K562 (cell line): ENCODE measurements at regions not wholly inside any gene's neighbourhood (a gene's known extent, or its start where the extent isn't known, plus 50 kb on each side); places are given as distances from the start of the nearest gene placed in this dataset.

Experiments
- ATAC-seq: fragments of 200-7000 bp; cut with Tn5 transposase; 3 replicates; pipeline ENCODE4 v1.9.1; 2020; ENCODE audit warnings: moderate library complexity
- BruUV-seq: library from RNA; stranded (reverse); fragments of 400-500 nt; replicated peaks from 2 replicates; lab custom pipeline; 2021; lab: Mats Ljungman, UMichigan
- CTCF ChIA-PET: fragments of 300-600 bp; formaldehyde crosslinking; extraction: SDS; loops from one replicate; lab custom pipeline; 2021; ENCODE audit warnings: low intra/inter-chr PET ratio; lab: Yijun Ruan, JAX
- POLR2A ChIA-PET: fragments of 300-600, 350-650 bp; sonication (Branson Sonifier 250); formaldehyde crosslinking; extraction: SDS; loops from one replicate; lab custom pipeline; 2021; ENCODE audit warnings: antibody characterized with exemption, inconsistent platforms; lab: Yijun Ruan, JAX
- DNase-seq, 4 experiments: peaks; one replicate each; pipeline versions ENCODE4 v3.0.0 to v3.0.0-alpha.2; 2011 to 2018; ENCODE audit warnings: low spot score in 3 of 4, mixed read lengths in 3 of 4; ENCODE audit errors: extremely low read depth in 1 of 4
- FAIRE-seq: peaks from 2 replicates; lab custom pipeline; 2011; peaks lifted over from hg19 to GRCh38; lab: Jason Lieb, UNC
- H2AFZ ChIP-seq: 2 replicates; pipeline ENCODE4 v1.6.0; 2011; ENCODE audit warnings: low read depth, low read length, control low read depth, inconsistent platforms
- H3K27ac ChIP-seq: fragments of 200-600 bp; 3 replicates; pipeline ENCODE4 v1.8.0; 2011; ENCODE audit warnings: low read depth, mild to moderate bottlenecking, control low read depth, inconsistent platforms, low read length, moderate library complexity, mixed read lengths; ENCODE audit errors: extremely low read depth
- H3K27me3 ChIP-seq, 2 experiments: fragments of 300-600 bp in 1 of 2; 2 replicates in 1 of 2; 3 replicates in 1 of 2; pipeline versions ENCODE4 v1.6.0 to v1.8.0; 2011; ENCODE audit warnings: inconsistent platforms in 2 of 2, low read length in 2 of 2, mild to moderate bottlenecking in 1 of 2, mixed read lengths in 1 of 2, moderate library complexity in 1 of 2; ENCODE audit not compliant: control insufficient read depth in 2 of 2, insufficient read depth in 2 of 2
- H3K36me3 ChIP-seq: fragments of 300-600 bp; 3 replicates; pipeline ENCODE4 v1.8.0; 2011; ENCODE audit warnings: mild to moderate bottlenecking, low read length, inconsistent platforms; ENCODE audit not compliant: control insufficient read depth, insufficient read depth
- H3K4me1 ChIP-seq, 2 experiments: fragments of 200-600 bp in 1 of 2; replicated peaks in 1 of 2; 2 replicates in 1 of 2; 3 replicates in 1 of 2; pipeline versions ENCODE4 v1.5.1 to v1.8.0; 2011; ENCODE audit warnings: inconsistent platforms in 2 of 2, low read length in 2 of 2, mild to moderate bottlenecking in 1 of 2, mixed read lengths in 1 of 2, moderate library complexity in 1 of 2; ENCODE audit not compliant: control insufficient read depth in 2 of 2, insufficient read depth in 2 of 2
- H3K4me2 ChIP-seq: 2 replicates; pipeline ENCODE4 v1.6.1; 2011; ENCODE audit warnings: low read length, control low read depth, inconsistent platforms, mixed read lengths; ENCODE audit not compliant: insufficient read depth
- H3K4me3 ChIP-seq: fragments of 200-600 bp; sonication (generic), shearing (Covaris generic); 2 replicates; pipeline ENCODE4 v1.5.1; 2016; ENCODE audit warnings: control low read depth, inconsistent platforms
- H3K79me2 ChIP-seq: fragments of 200-600 bp; 3 replicates; pipeline ENCODE4 v1.8.0; 2011; ENCODE audit warnings: low read length, inconsistent platforms; ENCODE audit not compliant: control insufficient read depth, insufficient read depth
- H3K9ac ChIP-seq, 2 experiments: 2 replicates each; pipeline versions ENCODE4 v1.6.0 to v1.6.1; 2011; ENCODE audit warnings: low read depth in 2 of 2, low read length in 2 of 2, control low read depth in 1 of 2, inconsistent platforms in 1 of 2, mild to moderate bottlenecking in 1 of 2, mixed read lengths in 1 of 2; ENCODE audit not compliant: insufficient read depth in 1 of 2
- H3K9me1 ChIP-seq: one replicate; pipeline ENCODE4 v1.6.0; 2011; ENCODE audit warnings: inconsistent platforms, mild to moderate bottlenecking, low read length, moderate library complexity; ENCODE audit not compliant: control insufficient read depth, insufficient read depth
- H3K9me3 ChIP-seq: replicated peaks from 2 replicates; pipeline ENCODE4 v1.5.1; 2011; ENCODE audit warnings: low read depth, low read length, inconsistent platforms; ENCODE audit not compliant: control insufficient read depth, insufficient read depth
- H4K20me1 ChIP-seq: replicated peaks from 2 replicates; pipeline ENCODE4 v1.6.1; 2011; ENCODE audit warnings: low read length, inconsistent platforms, mixed read lengths; ENCODE audit not compliant: control insufficient read depth, insufficient read depth
- ATF4 ChIP-seq: fragments of 450-650 bp; formaldehyde crosslinking; IDR thresholded peaks from 2 replicates; pipeline ENCODE4 v1.4.0; 2022; ENCODE audit warnings: mild to moderate bottlenecking, moderate library complexity
- HES1 ChIP-seq: fragments of 450-650 bp; IDR thresholded peaks from 2 replicates; pipeline ENCODE4 v1.6.1; 2016; ENCODE audit warnings: low read depth, mild to moderate bottlenecking, moderate library complexity
- NFE2L1 ChIP-seq: fragments of 450-650 bp; IDR thresholded peaks from 2 replicates; pipeline ENCODE4 v1.6.1; 2016; ENCODE audit warnings: missing genetic modification characterization, low read depth, mild to moderate bottlenecking, missing compliant biosample characterization, moderate library complexity, borderline replicate concordance
- RFX5 ChIP-seq: IDR thresholded peaks from 2 replicates; pipeline ENCODE4 v1.6.1; 2011; ENCODE audit warnings: low read depth, mild to moderate bottlenecking, improper control_type of control experiment, low read length
- SRSF1 ChIP-seq: fragments of 200-400 bp; formaldehyde crosslinking; IDR thresholded peaks from 2 replicates; pipeline ENCODE4 v1.6.1; 2017; ENCODE audit warnings: mild to moderate bottlenecking, low read depth, low read length, moderate library complexity
- TCFL5 ChIP-seq: fragments of 250-450 bp; sonication (Bioruptor Pico); conservative IDR thresholded peaks from 2 replicates; pipeline ENCODE4 v1.6.1; 2021; ENCODE audit warnings: mild to moderate bottlenecking, moderate library complexity, matching md5 sums
- ZBTB7A ChIP-seq: IDR thresholded peaks from 2 replicates; pipeline ENCODE4 v1.6.1; 2011; ENCODE audit warnings: low read depth, mild to moderate bottlenecking, low read length, moderate library complexity, borderline replicate concordance; ENCODE audit not compliant: control insufficient read depth
- ZNF239 ChIP-seq: fragments of 250-450 bp; sonication (Bioruptor Pico); IDR thresholded peaks from 2 replicates; pipeline ENCODE4 v1.4.0; 2020; ENCODE audit warnings: mild to moderate bottlenecking
- WGBS: fragments of 100-300 bp; shearing (Covaris generic); methylation state at CpG from one replicate; pipeline ENCODE4 v1.1.6; 2016; ENCODE audit warnings: low coverage, mixed read lengths; ENCODE audit not compliant: insufficient coverage; ENCODE audit errors: missing lambda C conversion rate; 5-methylcytosine and 5-hydroxymethylcytosine counted together
- in situ Hi-C: fragments of 300-500 bp; cut with MboI; formaldehyde crosslinking; loops from 4 replicates; pipeline ENCODE4 v1.15.0; 2018; ENCODE audit warnings: inconsistent platforms, mixed read lengths
- intact Hi-C: fragments of 100-400 bp; cut with micrococcal nuclease; formaldehyde crosslinking; loops from 2 replicates; pipeline ENCODE4 v1.14.2; 2022

- no peak for ATAC-seq
- no peak overlapping the region for H3K4me3 ChIP-seq
- no peak overlapping the region for H3K4me2 ChIP-seq
- no peaks in the 10 kb centered on the region for H3K9me1 ChIP-seq
- FAIRE-seq, result no peak
- no peak overlapping the region for H2AFZ ChIP-seq
- 0% methylated on average over 2 of the region's 2 CpGs for WGBS
- BruUV-seq, result no TSS peak
- no peaks in the 10 kb centered on the region for H4K20me1 ChIP-seq
- no peaks in the 10 kb centered on the region for H3K9me3 ChIP-seq
- no peak overlapping the region for H3K9ac ChIP-seq
- ChIA-PET CTCF (no interaction called here), POLR2A (interaction anchor here (0.7 kb wide), 1 partner anchor 700 kb away, joined by 3 read pairs; no protein-coding TSS in a partner anchor)
- no peaks in the 10 kb centered on the region for H3K27me3 ChIP-seq
- no peak for TF ChIP-seq ATF4 (CRISPR knock-in tag)
- no peak for TF ChIP-seq SRSF1
- no peak for TF ChIP-seq HES1
- TF ChIP-seq RFX5, result no peak
- no peak for TF ChIP-seq NFE2L1 (tag)
- no peak for TF ChIP-seq ZNF239
- TF ChIP-seq TCFL5 (CRISPR knock-in tag), result no peak
- no peak for TF ChIP-seq ZBTB7A
- DNase-seq, result no peak
- no peaks in the 10 kb centered on the region for H3K36me3 ChIP-seq
- in situ Hi-C loops (no loop called here), intact Hi-C loops (no loop called here)
- no peak overlapping the region for H3K27ac ChIP-seq
- no peaks in the 10 kb centered on the region for H3K79me2 ChIP-seq
- H3K4me1 ChIP-seq, result no peaks in the 10 kb centered on the region
Observed at GRCh38 chr2:59935005-59935404, 618.4 kb downstream of the BCL11A start.
